ENCODE measurements at regions not wholly inside any gene's neighbourhood (a gene's known extent, or its start where the extent isn't known, plus 50 kb on each side); places are given as distances from the start of the nearest gene placed in this dataset.

DNA sequence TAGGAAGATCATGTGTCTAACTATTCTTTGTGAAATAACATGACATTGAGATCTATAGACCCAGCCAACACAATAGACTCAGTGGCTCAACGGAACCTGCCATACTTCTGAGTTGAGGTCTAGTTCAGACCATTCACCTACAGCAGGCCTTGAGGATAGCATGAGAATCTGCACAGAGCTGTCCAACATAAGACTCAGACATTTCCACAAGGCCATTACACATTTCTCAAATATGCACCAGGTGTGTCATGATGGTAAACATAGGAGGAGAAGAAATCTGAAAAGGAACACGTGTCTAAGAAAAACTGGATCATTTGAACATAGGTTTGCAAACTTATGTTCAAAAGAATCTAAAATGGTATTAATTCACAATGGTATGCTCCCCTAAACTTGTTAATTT, 421.4 kb downstream of the SLITRK6 start:
- TF ChIP-seq, protein P1, sequence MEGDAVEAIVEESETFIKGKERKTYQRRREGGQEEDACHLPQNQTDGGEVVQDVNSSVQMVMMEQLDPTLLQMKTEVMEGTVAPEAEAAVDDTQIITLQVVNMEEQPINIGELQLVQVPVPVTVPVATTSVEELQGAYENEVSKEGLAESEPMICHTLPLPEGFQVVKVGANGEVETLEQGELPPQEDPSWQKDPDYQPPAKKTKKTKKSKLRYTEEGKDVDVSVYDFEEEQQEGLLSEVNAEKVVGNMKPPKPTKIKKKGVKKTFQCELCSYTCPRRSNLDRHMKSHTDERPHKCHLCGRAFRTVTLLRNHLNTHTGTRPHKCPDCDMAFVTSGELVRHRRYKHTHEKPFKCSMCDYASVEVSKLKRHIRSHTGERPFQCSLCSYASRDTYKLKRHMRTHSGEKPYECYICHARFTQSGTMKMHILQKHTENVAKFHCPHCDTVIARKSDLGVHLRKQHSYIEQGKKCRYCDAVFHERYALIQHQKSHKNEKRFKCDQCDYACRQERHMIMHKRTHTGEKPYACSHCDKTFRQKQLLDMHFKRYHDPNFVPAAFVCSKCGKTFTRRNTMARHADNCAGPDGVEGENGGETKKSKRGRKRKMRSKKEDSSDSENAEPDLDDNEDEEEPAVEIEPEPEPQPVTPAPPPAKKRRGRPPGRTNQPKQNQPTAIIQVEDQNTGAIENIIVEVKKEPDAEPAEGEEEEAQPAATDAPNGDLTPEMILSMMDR (IDR thresholded peaks at IDR 0.05; ENCODE audit: insufficient read depth, low read length), result no peak
- no peak for TF ChIP-seq GABPA (IDR thresholded peaks at IDR 0.05; ENCODE audit: low read depth)
- no peak for TF ChIP-seq REST (IDR thresholded peaks at IDR 0.05; ENCODE audit: insufficient replicate concordance, low read depth)
- TF ChIP-seq POLR2AphosphoS5 (IDR thresholded peaks at IDR 0.05; ENCODE audit: low read depth), result no peak
- TF ChIP-seq SPI1 (IDR thresholded peaks at IDR 0.05; ENCODE audit: borderline replicate concordance, low read depth), result no peak
